GM19468 (cell line): ENCODE measurements at regions not wholly inside any gene's neighbourhood (a gene's known extent, or its start where the extent isn't known, plus 50 kb on each side); places are given as distances from the start of the nearest gene placed in this dataset.

Experiments
- ATAC-seq: cut with Tn5 transposase; IDR thresholded peaks from one replicate; pipeline ENCODE4 v1.9.1; 2021; ENCODE audit warnings: mild to moderate bottlenecking, moderate library complexity, moderate number of reproducible peaks; ENCODE audit not compliant: unreplicated experiment; ENCODE audit errors: extremely low read depth

DNA sequence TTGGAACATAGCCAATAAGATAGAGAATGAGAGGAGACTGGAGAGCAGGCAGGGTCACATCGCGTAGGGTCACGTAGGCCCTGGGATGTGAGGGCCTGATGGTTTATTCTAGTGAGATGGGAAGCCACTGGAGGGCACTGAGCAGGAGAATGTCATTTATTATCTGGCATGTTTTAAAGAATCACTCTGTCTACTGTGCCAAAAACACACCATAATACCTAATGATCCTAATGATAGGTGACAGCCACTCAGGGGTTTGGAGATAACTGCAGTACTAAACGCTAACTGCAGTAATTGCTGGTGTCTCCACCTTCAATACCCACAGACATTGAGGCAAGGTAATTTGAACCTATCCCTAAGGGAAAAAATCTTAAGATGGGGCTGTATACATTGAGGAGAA lies 185.4 kb downstream of the TTLL7 start:
- ATAC-seq, result no peak

DNA sequence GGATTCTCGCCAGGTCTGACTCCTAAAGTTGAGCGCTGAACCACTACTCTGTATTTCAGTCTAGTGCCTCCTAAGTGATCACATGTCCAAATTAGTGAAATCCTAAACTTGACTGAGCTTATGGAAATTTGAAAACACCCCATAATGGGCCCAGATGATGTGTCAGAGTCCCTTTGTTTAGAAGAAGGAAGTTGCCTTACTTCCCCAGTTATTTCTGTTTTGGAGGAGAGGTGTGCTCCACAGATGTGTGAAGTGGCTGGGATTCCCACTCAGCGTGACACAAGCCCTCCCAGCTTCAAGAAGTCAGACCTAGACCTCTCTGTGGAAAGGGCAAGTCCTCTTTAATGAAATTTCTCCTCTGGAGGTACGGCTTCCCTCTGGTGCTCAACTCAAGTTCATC lies 188.8 kb downstream of the TTLL7 start:
- no peak for ATAC-seq

DNA sequence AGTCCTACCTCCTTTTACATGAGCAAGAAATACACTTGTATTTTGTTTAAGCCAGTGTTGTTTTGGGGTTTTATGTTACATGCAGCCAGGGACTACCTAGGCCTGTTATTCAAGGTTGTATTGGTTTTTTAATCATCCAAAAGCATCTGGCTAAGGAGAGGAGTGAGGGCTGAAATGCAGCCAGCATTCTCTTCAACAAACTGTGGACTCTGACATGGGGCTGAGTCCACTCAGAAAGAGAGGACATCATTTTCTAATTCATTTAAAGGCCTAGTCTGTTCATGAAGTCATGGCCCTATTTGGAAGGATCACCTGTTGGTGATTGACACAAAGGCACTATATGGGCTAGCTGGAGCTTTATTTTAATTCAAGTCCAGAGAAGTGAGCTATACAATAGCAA lies 190.4 kb downstream of the TTLL7 start:
- ATAC-seq, result no peak

DNA sequence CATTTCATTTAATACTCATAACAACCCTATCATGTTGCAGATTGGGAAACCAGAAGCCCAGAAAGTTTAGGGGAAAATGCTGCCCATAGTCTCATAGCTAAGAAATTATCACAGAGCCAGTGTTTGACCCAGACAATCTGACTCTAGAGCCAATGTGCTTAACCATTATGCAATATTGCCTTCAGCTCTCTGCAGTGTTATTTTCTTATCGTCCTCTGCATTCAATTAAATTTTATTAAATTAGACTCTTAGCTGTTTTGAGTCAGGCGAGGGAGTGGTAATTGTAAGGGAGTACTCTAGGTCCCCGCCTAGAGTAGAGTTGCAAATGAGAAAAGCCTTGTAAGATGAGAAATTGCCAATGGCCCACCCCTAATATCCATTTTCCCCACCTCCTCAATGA lies 191.1 kb downstream of the TTLL7 start:
- ATAC-seq, result no peak

DNA sequence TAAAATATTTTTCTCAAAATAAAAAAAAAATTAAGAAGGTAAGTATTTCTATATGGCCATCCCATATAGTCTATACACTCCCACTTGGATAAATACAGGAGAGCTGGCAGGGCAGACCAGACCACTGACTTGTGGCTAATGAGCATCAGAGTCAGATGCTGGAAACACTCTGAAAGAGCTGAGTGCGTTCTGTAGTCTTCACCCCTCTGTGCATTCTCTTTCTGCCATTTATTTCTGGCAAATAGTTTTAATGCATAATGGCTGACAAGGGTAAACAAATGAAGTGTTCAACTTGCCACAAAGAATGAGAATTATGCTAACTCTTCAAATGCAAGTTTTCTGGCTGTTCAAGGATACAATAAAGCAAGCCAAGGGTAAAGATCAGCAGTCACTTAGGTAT lies 191.7 kb downstream of the TTLL7 start:
- ATAC-seq, result no peak

DNA sequence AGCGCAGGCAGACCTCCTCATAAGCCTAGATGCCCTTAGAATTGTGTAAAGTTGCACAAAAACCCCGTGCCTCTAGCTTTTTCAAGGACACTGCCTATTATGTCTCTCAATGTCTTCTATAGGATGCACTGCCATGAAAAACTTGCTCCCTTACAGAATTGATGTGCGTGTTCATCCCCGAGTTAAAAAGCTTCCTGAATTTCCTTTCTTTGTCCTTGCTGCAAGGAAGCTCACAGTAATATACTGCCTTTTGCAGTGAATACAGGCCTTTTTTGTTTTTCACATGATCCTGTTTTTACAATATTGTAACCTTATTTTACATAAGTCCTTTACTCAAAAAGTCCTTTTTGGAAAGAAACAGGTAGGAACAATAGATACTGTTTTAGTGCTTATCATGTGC lies 193.0 kb downstream of the TTLL7 start:
- ATAC-seq, result no peak

DNA sequence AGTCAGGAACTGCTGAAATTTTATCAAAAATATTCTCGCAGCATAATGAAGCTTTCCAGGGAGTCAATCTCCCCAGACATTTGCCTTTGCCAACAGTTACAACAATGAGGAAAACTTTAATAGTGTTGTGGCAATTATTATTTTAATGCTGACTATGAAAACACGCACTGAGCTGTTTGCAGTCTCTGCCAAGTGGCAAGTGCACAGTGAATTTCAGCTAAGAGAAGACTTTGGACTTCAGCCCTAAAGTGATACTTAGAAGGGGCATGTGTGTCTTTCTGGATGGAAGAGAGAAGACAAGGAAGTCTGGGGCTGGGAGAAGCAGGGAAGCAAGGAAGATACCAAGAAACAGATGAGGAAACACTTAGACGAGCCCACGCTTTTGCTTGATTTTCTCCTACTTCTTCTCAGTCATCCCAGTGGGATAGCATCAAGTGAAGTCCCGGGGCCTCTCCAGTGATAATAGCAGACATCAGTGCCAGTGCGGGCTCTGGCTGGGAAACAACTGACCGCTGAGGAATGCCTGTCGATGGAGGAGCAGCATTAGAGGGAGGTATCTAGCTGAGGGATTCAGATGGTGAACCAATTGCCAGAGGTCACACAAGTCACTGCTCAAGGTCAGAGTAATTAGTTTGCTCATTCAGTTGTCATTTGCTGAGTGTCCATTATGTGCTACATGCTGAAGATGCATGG lies 196.3 kb downstream of the TTLL7 start:
- ATAC-seq, result no peak

DNA sequence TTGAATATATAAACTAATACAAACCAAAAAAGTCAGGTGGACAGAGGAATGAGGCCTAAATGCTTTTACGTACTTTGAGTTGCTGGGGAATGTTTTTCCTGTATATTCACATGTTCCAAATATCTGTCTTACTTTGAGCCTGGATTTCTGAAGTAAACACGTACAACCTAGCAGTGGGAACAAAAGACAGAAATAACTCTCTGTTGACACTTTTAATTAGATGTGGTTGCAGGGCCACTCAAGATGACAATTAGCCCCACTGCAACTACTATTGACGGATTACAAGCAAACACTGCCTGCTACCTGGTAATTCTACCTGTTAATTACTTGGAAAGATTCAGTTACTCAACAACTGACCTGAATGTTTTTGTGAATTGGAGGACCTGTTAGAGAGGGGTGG lies 196.9 kb downstream of the TTLL7 start:
- no peak for ATAC-seq

DNA sequence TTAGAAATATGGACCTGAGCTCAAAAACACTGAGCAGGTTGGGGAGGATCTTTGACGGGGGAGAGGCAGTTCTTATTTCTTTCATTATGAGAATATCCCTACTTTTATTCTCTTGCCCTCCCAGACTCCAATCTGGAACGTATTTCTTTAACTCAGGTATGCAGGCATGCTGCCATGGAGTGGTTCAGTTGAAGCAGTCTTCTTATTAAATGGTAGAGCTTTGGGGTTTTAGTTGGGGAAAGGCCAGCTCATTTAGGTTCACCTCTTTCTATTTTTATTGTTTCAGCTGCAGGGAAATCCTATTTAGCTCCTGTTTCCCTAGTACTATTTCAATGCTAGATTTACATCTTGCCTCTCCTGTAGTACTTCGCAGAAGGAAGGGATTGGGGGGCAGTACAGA lies 198.9 kb downstream of the TTLL7 start:
- no peak for ATAC-seq

DNA sequence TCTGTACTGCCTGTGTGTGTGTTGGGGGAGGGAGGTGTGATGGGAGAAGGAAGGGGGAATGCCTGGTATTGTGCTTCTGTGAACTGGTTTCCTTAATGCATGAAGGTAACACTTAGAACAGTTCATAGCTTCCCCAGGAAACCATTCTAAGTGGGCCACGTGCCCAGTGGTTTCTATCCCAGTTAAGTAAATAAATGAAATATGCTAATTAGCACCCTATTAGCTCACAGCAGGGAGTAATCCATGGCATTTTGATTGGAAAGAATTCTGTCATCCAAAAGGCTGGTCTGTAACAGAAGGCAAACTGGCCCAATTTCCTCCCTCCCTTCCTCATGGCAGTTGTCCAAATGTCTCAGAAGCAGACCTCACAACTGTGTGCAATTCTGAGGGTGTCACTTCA lies 199.3 kb downstream of the TTLL7 start:
- ATAC-seq, result no peak

DNA sequence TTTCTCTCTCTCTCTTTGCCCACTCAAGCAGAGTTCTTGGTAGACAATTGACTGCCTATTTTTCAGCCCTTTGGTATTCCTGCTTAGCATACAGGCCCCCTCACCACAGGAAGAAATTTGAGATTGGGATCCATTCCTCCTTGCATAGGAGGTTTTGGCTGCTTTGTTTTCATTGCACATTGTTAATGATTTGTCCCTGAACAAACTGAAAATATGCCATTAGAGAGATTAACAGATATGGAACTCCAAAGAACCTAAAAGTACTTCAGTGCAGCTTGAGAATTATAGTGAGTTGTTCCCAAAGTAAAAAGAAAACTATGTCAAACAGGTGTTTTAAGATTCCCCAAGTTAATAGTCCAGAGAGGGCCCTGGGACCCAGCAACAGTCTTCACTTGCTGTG lies 200.0 kb downstream of the TTLL7 start:
- ATAC-seq, result no peak

DNA sequence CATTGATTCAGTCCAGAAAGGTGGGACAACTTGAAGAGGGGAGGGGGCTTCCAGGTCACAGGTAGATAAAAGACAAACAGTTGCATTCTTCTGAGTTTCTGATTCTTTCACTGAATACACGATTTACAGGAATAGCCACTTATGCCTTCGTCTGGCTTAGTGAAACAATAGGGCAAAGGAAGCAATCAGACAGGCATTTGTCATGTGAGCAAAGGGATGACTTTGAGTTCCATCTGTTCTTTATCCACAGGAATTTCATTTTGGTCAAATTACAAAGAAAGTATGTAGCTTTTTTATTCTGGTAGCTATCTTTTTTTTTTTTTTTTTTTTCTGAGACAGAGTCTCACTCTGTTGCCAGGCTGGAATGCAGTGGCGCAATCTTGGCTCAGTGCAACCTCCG lies 202.5 kb downstream of the TTLL7 start:
- no peak for ATAC-seq

DNA sequence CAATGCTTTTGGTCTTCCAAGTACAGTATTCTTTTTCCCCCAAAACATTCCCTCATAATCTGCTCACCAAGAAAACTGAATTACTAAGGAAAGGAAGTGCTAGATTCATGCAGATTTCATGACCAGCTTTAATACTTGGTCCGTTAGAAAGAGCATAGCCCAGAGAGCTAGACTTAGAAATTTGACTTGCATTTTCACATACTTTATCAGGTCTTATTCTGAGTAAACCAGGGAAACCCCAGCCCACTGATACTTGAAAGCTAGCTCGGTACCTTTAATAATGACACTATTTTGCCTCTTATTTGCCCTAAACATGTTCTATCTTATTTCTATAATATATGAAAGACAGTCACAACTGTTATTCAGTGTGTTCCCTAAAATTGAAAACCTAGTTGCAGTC lies 204.5 kb downstream of the TTLL7 start:
- peak; percentile 69 for ATAC-seq

DNA sequence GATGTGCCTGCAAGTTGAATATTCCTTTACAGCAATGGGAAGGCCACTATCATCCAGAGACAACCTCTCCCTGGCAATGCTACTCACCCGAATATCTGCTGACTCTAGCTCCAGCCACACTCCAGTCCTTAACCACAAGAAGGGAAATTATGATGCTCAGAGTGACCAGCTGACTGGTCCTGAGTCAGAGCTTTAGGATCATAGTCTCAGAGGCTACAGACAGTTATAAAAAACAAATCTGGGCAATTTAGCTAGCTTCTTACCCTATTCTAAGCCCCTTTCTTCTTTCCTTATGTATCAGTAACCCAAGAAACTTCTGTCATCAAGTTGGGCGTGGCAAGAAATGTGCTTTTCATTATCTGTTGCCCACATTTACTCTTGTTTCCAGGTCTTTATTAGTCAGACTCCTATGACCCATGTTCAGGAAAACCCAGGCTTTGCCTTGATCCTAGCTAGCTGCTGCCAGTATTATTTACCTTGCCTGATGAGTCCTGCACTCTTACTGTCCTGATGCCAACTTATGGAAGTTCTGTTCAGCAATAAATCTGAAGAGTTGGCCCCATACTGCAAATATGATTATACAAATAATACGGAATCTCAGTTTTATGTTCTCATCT lies 207.0 kb downstream of the TTLL7 start:
- ATAC-seq, result no peak

DNA sequence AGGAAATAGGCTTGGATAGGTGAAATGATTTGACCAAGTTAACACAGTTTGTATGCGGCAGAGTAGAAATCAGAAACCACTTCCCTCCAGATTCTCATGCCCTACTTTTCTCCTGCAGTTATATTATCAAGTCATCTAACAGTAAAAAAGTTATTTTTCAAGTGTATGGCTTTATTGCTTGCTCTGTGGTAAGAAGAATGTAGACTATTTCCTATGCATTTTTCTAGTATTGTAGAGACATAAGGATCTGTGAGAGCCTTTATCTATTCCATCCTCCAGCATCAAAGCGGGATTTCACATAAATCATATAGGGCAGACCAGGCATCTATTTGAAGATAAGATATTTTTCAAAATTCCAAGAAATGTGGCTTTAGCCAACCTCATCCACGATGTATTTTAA lies 208.5 kb downstream of the TTLL7 start:
- ATAC-seq, result no peak

DNA sequence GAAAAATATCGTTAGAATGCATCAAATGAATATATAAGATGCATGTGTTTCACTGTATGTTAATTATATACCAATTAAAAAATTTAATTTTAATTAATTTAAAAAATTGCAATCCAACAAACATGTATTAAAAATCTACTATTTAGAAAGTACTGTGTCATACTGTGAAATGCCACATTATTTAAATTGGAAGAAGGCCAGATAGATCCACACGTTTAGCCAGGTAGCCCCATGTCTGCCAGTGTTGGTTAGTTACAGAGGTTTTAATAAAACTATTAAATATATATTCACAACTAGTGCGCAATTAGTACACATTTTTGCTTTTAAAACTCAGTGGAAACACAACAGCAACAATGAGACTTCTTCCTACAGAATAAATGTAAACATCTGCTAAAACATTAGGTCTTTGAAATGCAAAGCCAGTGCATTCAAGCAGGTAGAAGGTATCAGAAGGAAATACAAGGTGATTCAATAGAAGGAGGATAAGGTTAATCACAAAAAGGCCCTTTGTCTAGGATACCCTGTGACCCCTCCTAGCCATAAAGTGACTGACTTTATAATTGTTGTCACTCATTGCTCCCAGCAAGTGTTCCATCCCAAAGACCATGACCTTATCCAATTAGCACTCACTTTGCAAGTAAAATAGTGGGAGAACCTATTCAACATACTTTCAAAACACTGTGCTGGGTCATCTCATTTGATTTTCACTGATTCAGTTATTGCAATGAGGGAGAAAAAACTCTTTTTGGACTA lies 211.5 kb downstream of the TTLL7 start:
- no peak for ATAC-seq

DNA sequence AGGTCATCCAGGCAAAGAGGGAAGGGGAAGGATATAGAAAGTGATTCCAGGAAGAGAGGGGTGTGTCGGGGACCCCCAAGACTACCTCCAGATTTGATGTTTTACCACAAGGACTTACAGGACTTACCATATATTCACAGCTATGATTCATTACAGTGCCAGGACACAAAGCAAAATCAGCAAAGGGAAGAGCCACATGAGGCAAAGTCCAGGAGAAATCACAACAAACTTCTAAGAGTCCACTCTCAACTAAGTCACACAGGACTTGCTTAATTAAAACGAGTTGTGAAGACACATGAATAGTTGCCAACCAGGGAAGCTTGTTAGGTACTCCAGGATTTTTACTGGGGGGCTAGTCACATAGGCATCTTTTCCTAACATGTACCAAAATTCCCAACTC lies 217.3 kb downstream of the TTLL7 start:
- no peak for ATAC-seq

DNA sequence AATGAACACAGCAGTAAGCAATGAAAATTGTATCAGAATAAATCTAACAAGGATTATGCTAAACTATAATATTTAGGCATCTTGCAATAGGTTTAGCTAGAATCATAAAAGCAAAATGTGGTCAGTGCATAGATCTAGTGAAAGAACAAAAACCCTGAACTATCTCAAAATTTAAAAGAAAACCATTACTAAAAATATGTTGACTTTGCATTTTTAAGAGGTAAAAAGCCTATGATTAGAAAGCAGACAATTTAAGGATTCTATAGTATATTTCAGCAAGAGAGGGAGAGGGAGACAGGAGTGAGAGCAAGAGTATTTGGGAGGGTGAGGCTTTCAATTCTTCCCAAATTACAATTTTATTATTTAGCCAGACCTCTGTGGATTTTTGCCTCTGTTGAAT lies 219.4 kb downstream of the TTLL7 start:
- no peak for ATAC-seq

DNA sequence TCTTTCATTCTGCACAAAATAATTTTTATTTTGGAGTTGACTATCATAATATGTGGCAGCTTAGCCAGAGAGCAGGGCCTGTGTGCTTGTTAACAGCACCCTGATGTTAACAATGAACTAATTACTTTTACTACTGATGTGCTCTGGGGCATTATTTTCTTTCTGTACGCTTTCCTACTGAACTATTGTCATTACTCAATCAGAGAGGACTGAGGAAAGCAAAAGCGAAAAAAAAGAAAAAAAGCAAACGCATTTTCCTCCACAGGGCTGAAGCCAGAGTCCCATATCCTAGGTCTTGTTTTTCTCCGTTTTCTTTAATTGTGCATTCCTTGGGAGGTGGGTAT lies 221.2 kb downstream of the TTLL7 start:
- no peak for ATAC-seq

DNA sequence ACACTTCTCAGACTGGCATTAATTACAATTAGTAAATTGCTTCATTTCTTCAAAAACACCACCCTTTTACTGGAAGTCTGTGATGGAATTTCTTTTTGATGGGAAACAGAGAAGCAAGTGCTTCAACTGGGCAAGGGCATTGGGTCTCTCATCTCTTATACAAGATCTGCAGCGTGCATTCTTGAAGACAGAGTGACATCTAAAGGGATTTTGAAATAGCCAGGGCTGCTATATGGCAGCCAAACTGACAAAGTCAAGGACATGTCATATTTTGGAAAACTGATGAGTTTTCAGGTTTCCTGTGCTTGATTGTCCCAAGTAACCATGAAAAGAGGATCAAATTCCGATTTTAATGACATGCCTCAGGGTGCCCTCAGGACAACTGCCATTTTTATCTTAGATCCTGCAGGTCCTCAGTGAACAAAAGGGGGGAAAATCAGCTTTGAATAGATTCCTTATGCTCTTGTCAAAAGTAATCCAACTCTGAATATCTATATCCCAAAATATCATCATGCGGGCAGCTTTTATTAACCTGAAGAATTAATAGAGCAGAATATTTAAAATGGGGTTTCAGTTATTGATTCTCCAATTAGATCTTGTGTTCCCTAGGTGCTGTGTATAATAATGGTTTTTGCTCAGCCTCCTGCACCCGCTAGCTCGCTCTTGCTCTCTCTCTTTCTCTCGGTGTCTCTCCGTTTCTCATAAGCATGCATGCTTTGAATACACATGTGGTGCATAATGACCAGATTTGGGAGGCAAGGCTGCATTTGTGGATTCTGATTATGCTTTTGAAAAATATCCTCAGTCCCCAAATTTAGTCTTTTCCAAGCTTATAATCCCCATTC lies 221.8 kb downstream of the TTLL7 start:
- ATAC-seq, result no peak
